H1 (cell line): ENCODE measurements at regions not wholly inside any gene's neighbourhood (a gene's known extent, or its start where the extent isn't known, plus 50 kb on each side); places are given as distances from the start of the nearest gene placed in this dataset.
A peak's percentile ranks its signal among the peaks of the same experiment; 100 is the strongest.

Experiments
- CTCF ChIA-PET: fragments of 300-600 bp; sonication (Branson Sonifier 250); formaldehyde crosslinking; loops from one replicate; lab custom pipeline; 2021; ENCODE audit not compliant: partially characterized antibody; lab: Charles Lee
- POLR2A ChIA-PET: fragments of 300-600 bp; sonication (Branson Sonifier 250); formaldehyde crosslinking; loops from one replicate; lab custom pipeline; 2021; ENCODE audit warnings: inconsistent platforms; ENCODE audit not compliant: partially characterized antibody; lab: Charles Lee
- DNase-seq, 2 experiments: peaks; one replicate each; pipeline versions ENCODE4 v3.0.0 to v3.0.0-alpha.2; 2010 to 2022; ENCODE audit warnings: low spot score in 2 of 2, low read depth in 1 of 2, mixed read lengths in 1 of 2
- FAIRE-seq: peaks from 2 replicates; lab custom pipeline; 2011; peaks lifted over from hg19 to GRCh38; lab: Jason Lieb, UNC
- H2AFZ ChIP-seq: 2 replicates; pipeline ENCODE4 v1.8.1; 2012; ENCODE audit warnings: low read length, inconsistent platforms
- H2AK5ac ChIP-seq: 2 replicates; pipeline ENCODE4 v1.6.1; 2013; ENCODE audit warnings: low read depth, low read length
- H2BK120ac ChIP-seq: replicated peaks from 2 replicates; pipeline ENCODE3; 2013; ENCODE audit warnings: low read depth, low read length, inconsistent platforms
- H2BK12ac ChIP-seq: 2 replicates; pipeline ENCODE4 v1.6.1; 2013; ENCODE audit warnings: low read depth, low read length
- H2BK15ac ChIP-seq: 2 replicates; pipeline ENCODE4 v1.6.1; 2013; ENCODE audit warnings: low read length
- H2BK20ac ChIP-seq: 2 replicates; pipeline ENCODE4 v1.6.1; 2013; ENCODE audit warnings: low read length
- H2BK5ac ChIP-seq: 2 replicates; pipeline ENCODE4 v1.6.1; 2013; ENCODE audit warnings: low read depth, low read length
- H3K14ac ChIP-seq: 2 replicates; pipeline ENCODE4 v1.6.1; 2013; ENCODE audit warnings: inconsistent platforms; ENCODE audit not compliant: insufficient read length
- H3K18ac ChIP-seq: 2 replicates; pipeline ENCODE4 v1.6.1; 2013; ENCODE audit warnings: low read length; ENCODE audit errors: extremely low read depth
- H3K23ac ChIP-seq: 2 replicates; pipeline ENCODE4 v1.6.1; 2013; ENCODE audit warnings: inconsistent platforms; ENCODE audit not compliant: insufficient read length
- H3K23me2 ChIP-seq: 2 replicates; pipeline ENCODE4 v1.6.1; 2013; ENCODE audit warnings: low read depth, low read length
- H3K27ac ChIP-seq: 2 replicates; pipeline ENCODE4 v1.6.1; 2011; ENCODE audit warnings: low read depth, low read length, inconsistent platforms
- H3K27me3 ChIP-seq, 4 experiments: replicated peaks in 1 of 4; 1 replicate in 1 of 4; 2 replicates in 3 of 4; pipeline versions ENCODE4 v1.6.1 to v1.8.1; 2011 to 2013; ENCODE audit warnings: low read length in 3 of 4, mild to moderate bottlenecking in 3 of 4, inconsistent platforms in 2 of 4, mixed read lengths in 2 of 4, moderate library complexity in 1 of 4; ENCODE audit not compliant: control insufficient read depth in 3 of 4, insufficient read depth in 3 of 4; ENCODE audit errors: extremely low read depth in 1 of 4
- H3K36me3 ChIP-seq, 4 experiments: 2 replicates each; pipeline versions ENCODE4 v1.6.1 to v1.8.1; 2011 to 2013; ENCODE audit warnings: mild to moderate bottlenecking in 4 of 4, low read length in 3 of 4, moderate library complexity in 2 of 4, control low read depth in 1 of 4, inconsistent platforms in 1 of 4; ENCODE audit not compliant: insufficient read depth in 4 of 4, control insufficient read depth in 2 of 4
- H3K4ac ChIP-seq: replicated peaks from 2 replicates; pipeline ENCODE3; 2013; ENCODE audit warnings: low read length, low read depth, mixed read lengths, inconsistent platforms; ENCODE audit not compliant: insufficient read length
- H3K4me1 ChIP-seq, 4 experiments: replicated peaks in 1 of 4; 1 replicate in 1 of 4; 2 replicates in 3 of 4; pipeline versions ENCODE4 v1.6.1 to v1.8.1; 2011 to 2013; ENCODE audit warnings: low read length in 3 of 4, inconsistent platforms in 2 of 4, mixed read lengths in 1 of 4; ENCODE audit not compliant: insufficient read depth in 4 of 4, control insufficient read depth in 3 of 4
- H3K4me2 ChIP-seq, 2 experiments: 2 replicates each; pipeline versions ENCODE4 v1.6.1 to v1.8.1; 2011 to 2013; ENCODE audit warnings: low read depth in 2 of 2, low read length in 2 of 2, control low read depth in 1 of 2, inconsistent platforms in 1 of 2, mild to moderate bottlenecking in 1 of 2; ENCODE audit not compliant: insufficient read depth in 1 of 2
- H3K4me3 ChIP-seq, 4 experiments: fragments of 200-600, 300-600 bp in 1 of 4; sonication (generic), shearing (Covaris generic), sonication (Bioruptor Twin) in 1 of 4; 2 replicates each; pipeline versions ENCODE4 v1.5.1 to v1.8.1; 2011 to 2016; ENCODE audit warnings: low read length in 4 of 4, low read depth in 3 of 4, control low read depth in 2 of 4, inconsistent platforms in 2 of 4, mild to moderate bottlenecking in 2 of 4, mixed read lengths in 1 of 4, moderate library complexity in 1 of 4; ENCODE audit not compliant: insufficient read depth in 2 of 4; ENCODE audit errors: extremely low read depth in 1 of 4
- H3K56ac ChIP-seq: replicated peaks from 2 replicates; pipeline ENCODE3; 2013; ENCODE audit warnings: low read depth, mild to moderate bottlenecking, mixed read lengths, low read length, inconsistent platforms; ENCODE audit not compliant: insufficient read length
- H3K79me1 ChIP-seq: 2 replicates; pipeline ENCODE4 v1.6.1; 2013; ENCODE audit warnings: low read depth, low read length, control low read depth
- H3K79me2 ChIP-seq, 2 experiments: 2 replicates each; pipeline versions ENCODE4 v1.6.1 to v1.8.1; 2012 to 2013; ENCODE audit warnings: low read length in 2 of 2, mild to moderate bottlenecking in 2 of 2, inconsistent platforms in 1 of 2; ENCODE audit not compliant: insufficient read depth in 2 of 2, control insufficient read depth in 1 of 2
- H3K9ac ChIP-seq, 4 experiments: replicated peaks in 1 of 4; 1 replicate in 1 of 4; 2 replicates in 3 of 4; pipeline versions ENCODE4 v1.6.1 to v1.8.1; 2011 to 2013; ENCODE audit warnings: low read depth in 3 of 4, low read length in 3 of 4, control low read depth in 2 of 4, mild to moderate bottlenecking in 2 of 4, moderate library complexity in 2 of 4, inconsistent platforms in 1 of 4; ENCODE audit errors: extremely low read depth in 1 of 4
- H3K9me3 ChIP-seq, 2 experiments: 2 replicates each; pipeline versions ENCODE4 v1.6.1 to v1.8.1; 2012 to 2013; ENCODE audit warnings: mild to moderate bottlenecking in 2 of 2, moderate library complexity in 2 of 2, control low read depth in 1 of 2, inconsistent platforms in 1 of 2, low read depth in 1 of 2, low read length in 1 of 2, mixed read lengths in 1 of 2; ENCODE audit not compliant: insufficient read depth in 2 of 2
- H4K20me1 ChIP-seq, 2 experiments: replicated peaks in 1 of 2; 2 replicates each; pipeline versions ENCODE3 to v1.8.1; 2011 to 2013; ENCODE audit warnings: inconsistent platforms in 2 of 2, low read length in 2 of 2, mild to moderate bottlenecking in 1 of 2; ENCODE audit not compliant: insufficient read depth in 2 of 2, control insufficient read depth in 1 of 2
- H4K5ac ChIP-seq: 2 replicates; pipeline ENCODE4 v1.6.1; 2013; ENCODE audit warnings: low read length, low read depth, mixed read lengths, inconsistent platforms; ENCODE audit not compliant: insufficient read length
- H4K8ac ChIP-seq: 2 replicates; pipeline ENCODE4 v1.8.0; 2013; ENCODE audit warnings: mild to moderate bottlenecking, moderate library complexity, low read length, inconsistent platforms; ENCODE audit not compliant: insufficient read depth; ENCODE audit errors: extremely low read depth
- H4K91ac ChIP-seq: replicated peaks from 2 replicates; pipeline ENCODE3; 2013; ENCODE audit warnings: low read length, mixed read lengths, inconsistent platforms; ENCODE audit not compliant: insufficient read length
- CHD2 ChIP-seq: IDR thresholded peaks from 2 replicates; pipeline ENCODE4 v1.6.1; 2012; ENCODE audit warnings: low read length, improper control_type of control experiment
- CTCF ChIP-seq, 3 experiments: IDR thresholded peaks; 1 replicate in 2 of 3; 2 replicates in 1 of 3; pipeline versions ENCODE4 v1.5.1 to v1.6.1; 2011; ENCODE audit warnings: low read length in 3 of 3, mild to moderate bottlenecking in 3 of 3, inconsistent platforms in 2 of 3, low read depth in 1 of 3, moderate library complexity in 1 of 3; ENCODE audit not compliant: insufficient read depth in 1 of 3; ENCODE audit errors: control extremely low read depth in 1 of 3
- EGR1 ChIP-seq: IDR thresholded peaks from 2 replicates; pipeline ENCODE4 v1.6.1; 2011; ENCODE audit warnings: low read depth, low read length, borderline replicate concordance
- POLR2A ChIP-seq, 2 experiments: IDR thresholded peaks; 1 replicate in 1 of 2; 2 replicates in 1 of 2; pipeline ENCODE4 v1.6.1; 2011; ENCODE audit warnings: low read depth in 2 of 2, low read length in 2 of 2, mild to moderate bottlenecking in 2 of 2; ENCODE audit errors: control extremely low read depth in 1 of 2
- RBBP5 ChIP-seq: IDR thresholded peaks from 2 replicates; pipeline ENCODE4 v1.7.1; 2012; ENCODE audit warnings: low read depth, mild to moderate bottlenecking, inconsistent platforms, low read length, moderate library complexity, borderline replicate concordance
- SAP30 ChIP-seq: fragments of 300-600 bp; sonication (generic); IDR thresholded peaks from 2 replicates; pipeline ENCODE4 v1.7.1; 2012; ENCODE audit warnings: low read length, moderate library complexity, mild to moderate bottlenecking, inconsistent platforms; ENCODE audit not compliant: insufficient read depth, insufficient replicate concordance
- SP1 ChIP-seq: IDR thresholded peaks from 2 replicates; pipeline ENCODE4 v1.6.1; 2011; ENCODE audit warnings: low read depth, low read length
- SRF ChIP-seq: IDR thresholded peaks from 2 replicates; pipeline ENCODE4 v1.6.1; 2011; ENCODE audit warnings: mild to moderate bottlenecking, low read depth, low read length, moderate library complexity
- TEAD4 ChIP-seq: IDR thresholded peaks from 2 replicates; pipeline ENCODE4 v1.6.1; 2012; ENCODE audit warnings: low read depth, low read length, inconsistent platforms, mixed read lengths
- WGBS, 2 experiments: shearing (Covaris generic) in 1 of 2; methylation state at CpG; one replicate each; pipeline versions ENCODE4 v1.1.6 to v1.1.7; 2013 to 2015; ENCODE audit warnings: low lambda C conversion rate in 2 of 2, mixed read lengths in 2 of 2, inconsistent platforms in 1 of 2, low coverage in 1 of 2, missing lambda C conversion rate in 1 of 2; ENCODE audit not compliant: insufficient replicate concordance in 2 of 2, insufficient coverage in 1 of 2, insufficient read length in 1 of 2; ENCODE audit errors: extremely low coverage in 1 of 2, missing lambda C conversion rate in 1 of 2; 5-methylcytosine and 5-hydroxymethylcytosine counted together

- TF ChIP-seq CTCF (IDR thresholded peaks at IDR 0.05; ENCODE audit: control extremely low read depth in 1 of 3, insufficient read depth in 1 of 3, low read depth in 1 of 3, low read length in 3 of 3): no peak
- no peak for TF ChIP-seq POLR2A (IDR thresholded peaks at IDR 0.05; ENCODE audit: control extremely low read depth in 1 of 2, low read depth in 2 of 2, low read length in 2 of 2)
- no peak for TF ChIP-seq SRF
- TF ChIP-seq SP1: no peak
- TF ChIP-seq CHD2: no peak
- no peak for TF ChIP-seq RBBP5
- TF ChIP-seq SAP30: no peak
- TF ChIP-seq EGR1: no peak
- TF ChIP-seq TEAD4: no peak
- Histone ChIP-seq H3K27ac (no peak overlapping the region), H3K79me1 (no peaks in the 10 kb centered on the region), H3K56ac (no peak overlapping the region), H4K20me1 (no peaks in the 10 kb centered on the region), H3K4me2 (no peak overlapping the region), H3K4me3 (no peak overlapping the region), H3K14ac (no peak overlapping the region), H4K91ac (peak overlapping the region; percentile 25), H3K23me2 (no peaks in the 10 kb centered on the region; the same call in 1 of the 2 replicates), H3K4ac (no peak overlapping the region), H2AK5ac (0 out of 2 replicates have a peak overlapping the region, but pooled peaks have one; percentile 70), H2BK5ac (no peak overlapping the region), H2BK120ac (no peak overlapping the region), H2BK20ac (no peak overlapping the region), H4K5ac (no peak overlapping the region), H4K8ac (no peak overlapping the region), H2AFZ (no peak overlapping the region), H3K79me2 (no peaks in the 10 kb centered on the region), H3K9ac (no peak overlapping the region), H3K4me1 (peaks cover 0 to 6% (median 2%) of the 10 kb centered on the region in 4 experiments; a peak in 3 of 7 replicates), H3K23ac (no peak overlapping the region), H3K18ac (no peak overlapping the region), H3K36me3 (no peaks in the 10 kb centered on the region), H2BK12ac (peak overlapping the region; percentile 80; the same call in 1 of the 2 replicates), H2BK15ac (no peak overlapping the region), H3K27me3 (no peaks in the 10 kb centered on the region; a peak in 1 of 7 replicates), H3K9me3 (no peaks in the 10 kb centered on the region)
- no peak for DNase-seq
- WGBS, 2 experiments: 89% methylated on average over 1 of the region's 3 CpGs; no CpG with 5 or more reads in 1 of the 2 experiments
- FAIRE-seq: no peak
- CTCF ChIA-PET: interaction anchor here (1.3 to 7.5 kb wide), 3 partner anchors 19 to 549 kb away, joined by 3 to 38 read pairs (median 3); no protein-coding TSS in a partner anchor
- POLR2A ChIA-PET: no interaction called here
Observed at GRCh38 chr1:30253361-30253760, 470.0 kb downstream of the MATN1 start.
